Thymus (tissue), 11 donors: ENCODE measurements at regions not wholly inside any gene's neighbourhood (a gene's known extent, or its start where the extent isn't known, plus 50 kb on each side); places are given as distances from the start of the nearest gene placed in this dataset.

Experiments used
- DNase-seq, 9 donors: peaks; one replicate each; pipeline ENCODE4 v3.0.0-alpha.2; 2013; ENCODE audit warnings: low spot score in 9 of 9, low read depth in 6 of 9, missing footprints in 1 of 9
- H3K27ac ChIP-seq, 2 donors: one replicate each; pipeline ENCODE4 v1.5.1; 2013; ENCODE audit warnings: control low read depth in 1 of 2, low read depth in 1 of 2, low read length in 1 of 2, mild to moderate bottlenecking in 1 of 2, moderate library complexity in 1 of 2
- H3K27me3 ChIP-seq, 2 donors: one replicate each; pipeline ENCODE4 v1.5.1; 2013; ENCODE audit warnings: low read length in 1 of 2; ENCODE audit not compliant: control insufficient read depth in 2 of 2, insufficient read depth in 1 of 2
- H3K36me3 ChIP-seq, 2 donors: one replicate each; pipeline ENCODE4 v1.5.1; 2013; ENCODE audit warnings: low read length in 1 of 2, mild to moderate bottlenecking in 1 of 2, moderate library complexity in 1 of 2; ENCODE audit not compliant: control insufficient read depth in 2 of 2, insufficient read depth in 2 of 2
- H3K4me1 ChIP-seq, 2 donors: one replicate each; pipeline ENCODE4 v1.5.1; 2013; ENCODE audit warnings: low read length in 2 of 2; ENCODE audit not compliant: control insufficient read depth in 2 of 2, insufficient read depth in 2 of 2
- H3K4me3 ChIP-seq, 2 donors: one replicate each; pipeline ENCODE4 v1.5.1; 2013; ENCODE audit warnings: low read length in 2 of 2, control low read depth in 1 of 2, mild to moderate bottlenecking in 1 of 2
- H3K9me3 ChIP-seq, 2 donors: one replicate each; pipeline ENCODE4 v1.5.1; 2013; ENCODE audit warnings: low read length in 1 of 2, mild to moderate bottlenecking in 1 of 2; ENCODE audit not compliant: control insufficient read depth in 2 of 2, insufficient read depth in 1 of 2
- WGBS: extraction: QIAGEN DNeasy Blood & Tissue Kit; methylation state at CpG from one replicate; pipeline ENCODE4 v1.1.7; 2013; 5-methylcytosine and 5-hydroxymethylcytosine counted together
- donor health status: healthy.

- WGBS: 95% methylated on average over 11 of the region's 11 CpGs
- no peaks in the 10 kb centered on the region for H3K9me3 ChIP-seq
- no peak for DNase-seq
- H3K27ac ChIP-seq: no peak overlapping the region
- no peaks in the 10 kb centered on the region for H3K4me1 ChIP-seq
- H3K27me3 ChIP-seq: peaks cover 2 to 3% of the 10 kb centered on the region in 2 donors
- no peak overlapping the region for H3K4me3 ChIP-seq
- no peaks in the 10 kb centered on the region for H3K36me3 ChIP-seq
These were observed 155.0 kb upstream of the SOX1 start for GRCh38 chr13:111911754-111912452.

GRCh38 chr13:111912453-111912866, 154.5 kb upstream of the SOX1 start:
- Histone ChIP-seq H3K36me3 (no peaks in the 10 kb centered on the region), H3K4me1 (no peaks in the 10 kb centered on the region), H3K27ac (no peak overlapping the region), H3K27me3 (peaks cover 2 to 3% of the 10 kb centered on the region in 2 donors), H3K9me3 (no peaks in the 10 kb centered on the region), H3K4me3 (no peak overlapping the region)
- no peak for DNase-seq
- 98% methylated on average over 16 of the region's 16 CpGs for WGBS

- Histone ChIP-seq H3K9me3 (no peaks in the 10 kb centered on the region), H3K4me3 (no peak overlapping the region), H3K4me1 (no peaks in the 10 kb centered on the region), H3K27me3 (peaks cover 2 to 3% of the 10 kb centered on the region in 2 donors), H3K36me3 (no peaks in the 10 kb centered on the region), H3K27ac (no peak overlapping the region)
- no peak for DNase-seq
- WGBS: 82% methylated on average over 25 of the region's 25 CpGs
These were observed 153.8 kb upstream of the SOX1 start for GRCh38 chr13:111912991-111913760.

GRCh38 chr13:111913761-111914140, 153.2 kb upstream of the SOX1 start:
- H3K9me3 ChIP-seq: no peaks in the 10 kb centered on the region
- H3K27me3 ChIP-seq: peaks cover 2 to 3% of the 10 kb centered on the region in 2 donors
- whole genome bisulfite sequencing: 87% methylated on average over 9 of the region's 9 CpGs
- DNase-seq: no peak
- H3K36me3 ChIP-seq: no peaks in the 10 kb centered on the region
- no peaks in the 10 kb centered on the region for H3K4me1 ChIP-seq
- no peak overlapping the region for H3K27ac ChIP-seq
- no peak overlapping the region for H3K4me3 ChIP-seq

- H3K36me3 ChIP-seq: no peaks in the 10 kb centered on the region
- H3K27ac ChIP-seq: no peak overlapping the region
- no peaks in the 10 kb centered on the region for H3K4me1 ChIP-seq
- no peaks in the 10 kb centered on the region for H3K9me3 ChIP-seq
- DNase-seq: no peak
- 92% methylated on average over 13 of the region's 13 CpGs for WGBS
- H3K4me3 ChIP-seq: no peak overlapping the region
- peaks cover 2 to 3% of the 10 kb centered on the region in 2 donors for H3K27me3 ChIP-seq
These were observed 152.5 kb upstream of the SOX1 start for GRCh38 chr13:111914241-111915103.

- peaks cover 2 to 3% of the 10 kb centered on the region in 2 donors for H3K27me3 ChIP-seq
- WGBS: 90% methylated on average over 12 of the region's 12 CpGs
- no peak overlapping the region for H3K4me3 ChIP-seq
- H3K36me3 ChIP-seq: no peaks in the 10 kb centered on the region
- no peaks in the 10 kb centered on the region for H3K4me1 ChIP-seq
- no peaks in the 10 kb centered on the region for H3K9me3 ChIP-seq
- no peak overlapping the region for H3K27ac ChIP-seq
- DNase-seq: no peak
These were observed 151.8 kb upstream of the SOX1 start for GRCh38 chr13:111915104-111915551.

GRCh38 chr13:111916201-111916600, 150.7 kb upstream of the SOX1 start:
- H3K4me1 ChIP-seq: no peaks in the 10 kb centered on the region
- no peaks in the 10 kb centered on the region for H3K9me3 ChIP-seq
- no peak overlapping the region for H3K4me3 ChIP-seq
- H3K36me3 ChIP-seq: no peaks in the 10 kb centered on the region
- no peak for DNase-seq
- WGBS: 78% methylated on average over 6 of the region's 6 CpGs
- peaks cover 0 to 3% of the 10 kb centered on the region in 2 donors for H3K27me3 ChIP-seq
- no peak overlapping the region for H3K27ac ChIP-seq

- Histone ChIP-seq H3K9me3 (no peaks in the 10 kb centered on the region), H3K4me3 (no peak overlapping the region), H3K27me3 (peaks cover 0 to 7% of the 10 kb centered on the region in 2 donors), H3K27ac (no peak overlapping the region), H3K4me1 (no peaks in the 10 kb centered on the region), H3K36me3 (no peaks in the 10 kb centered on the region)
- no peak for DNase-seq
- 90% methylated on average over 13 of the region's 13 CpGs for WGBS
These were observed 149.9 kb upstream of the SOX1 start for GRCh38 chr13:111917086-111917485.

- H3K9me3 ChIP-seq: no peaks in the 10 kb centered on the region
- no peaks in the 10 kb centered on the region for H3K36me3 ChIP-seq
- no peaks in the 10 kb centered on the region for H3K4me1 ChIP-seq
- no peak overlapping the region for H3K4me3 ChIP-seq
- peaks cover 0 to 8% of the 10 kb centered on the region in 2 donors for H3K27me3 ChIP-seq
- WGBS: 92% methylated on average over 16 of the region's 16 CpGs
- no peak for DNase-seq
- no peak overlapping the region for H3K27ac ChIP-seq
These were observed 149.0 kb upstream of the SOX1 start for GRCh38 chr13:111917901-111918300.
